Chondrocyte (in vitro differentiated cells): ENCODE measurements at regions not wholly inside any gene's neighbourhood (a gene's known extent, or its start where the extent isn't known, plus 50 kb on each side); places are given as distances from the start of the nearest gene placed in this dataset.

Experiments used
- DNase-seq: peaks from one replicate; pipeline ENCODE4 v3.0.0; 2021; ENCODE audit warnings: mixed read lengths, low spot score
- H3K27ac Mint-ChIP-seq: one replicate; pipeline ENCODE4 v1.8.0; 2021; ENCODE audit warnings: mild to moderate bottlenecking, moderate library complexity, mixed read lengths; ENCODE audit not compliant: unreplicated experiment
- H3K27me3 Mint-ChIP-seq: 2 replicates; pipeline ENCODE4 v1.8.0; 2021; ENCODE audit warnings: low read depth, mixed read lengths
- H3K36me3 Mint-ChIP-seq: 2 replicates; pipeline ENCODE4 v1.8.0; 2021; ENCODE audit warnings: low read depth, mixed read lengths
- H3K4me1 Mint-ChIP-seq: 2 replicates; pipeline ENCODE4 v1.8.0; 2021; ENCODE audit warnings: low read depth, mild to moderate bottlenecking, mixed read lengths
- H3K4me3 Mint-ChIP-seq: one replicate; pipeline ENCODE4 v1.8.0; 2021; ENCODE audit warnings: mild to moderate bottlenecking, moderate library complexity, mixed read lengths; ENCODE audit not compliant: unreplicated experiment
- H3K9me3 Mint-ChIP-seq: 2 replicates; pipeline ENCODE4 v1.8.0; 2021; ENCODE audit warnings: low read depth, mixed read lengths
- TF ChIP-seq, protein P1 (sequence below): fragments of 200-600 bp; sonication (generic); IDR thresholded peaks from 2 replicates; pipeline ENCODE4 v1.5.0; 2021; ENCODE audit warnings: antibody characterized with exemption, mild to moderate bottlenecking, moderate library complexity

DNA sequence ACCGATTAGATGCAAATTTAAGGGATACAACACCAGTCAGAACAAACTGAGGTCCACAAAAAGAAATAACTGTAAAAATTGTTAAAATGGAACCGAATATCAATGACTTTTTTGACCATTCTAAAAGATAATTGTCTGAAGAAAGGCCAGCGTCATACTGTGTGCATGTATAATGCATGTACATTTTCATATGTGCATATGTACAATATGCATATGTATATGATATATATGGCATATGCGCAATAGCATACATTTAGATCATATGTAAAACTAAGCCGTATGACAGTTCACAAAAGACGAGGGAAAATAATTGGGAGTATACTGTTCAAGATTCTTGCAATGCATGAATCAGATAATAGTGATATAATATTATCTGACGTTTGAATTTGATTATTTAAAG is 475.8 kb upstream of the TMEM132C start:
- TF ChIP-seq, protein P1, sequence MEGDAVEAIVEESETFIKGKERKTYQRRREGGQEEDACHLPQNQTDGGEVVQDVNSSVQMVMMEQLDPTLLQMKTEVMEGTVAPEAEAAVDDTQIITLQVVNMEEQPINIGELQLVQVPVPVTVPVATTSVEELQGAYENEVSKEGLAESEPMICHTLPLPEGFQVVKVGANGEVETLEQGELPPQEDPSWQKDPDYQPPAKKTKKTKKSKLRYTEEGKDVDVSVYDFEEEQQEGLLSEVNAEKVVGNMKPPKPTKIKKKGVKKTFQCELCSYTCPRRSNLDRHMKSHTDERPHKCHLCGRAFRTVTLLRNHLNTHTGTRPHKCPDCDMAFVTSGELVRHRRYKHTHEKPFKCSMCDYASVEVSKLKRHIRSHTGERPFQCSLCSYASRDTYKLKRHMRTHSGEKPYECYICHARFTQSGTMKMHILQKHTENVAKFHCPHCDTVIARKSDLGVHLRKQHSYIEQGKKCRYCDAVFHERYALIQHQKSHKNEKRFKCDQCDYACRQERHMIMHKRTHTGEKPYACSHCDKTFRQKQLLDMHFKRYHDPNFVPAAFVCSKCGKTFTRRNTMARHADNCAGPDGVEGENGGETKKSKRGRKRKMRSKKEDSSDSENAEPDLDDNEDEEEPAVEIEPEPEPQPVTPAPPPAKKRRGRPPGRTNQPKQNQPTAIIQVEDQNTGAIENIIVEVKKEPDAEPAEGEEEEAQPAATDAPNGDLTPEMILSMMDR: no peak

GRCh38 chr12:127797918-127798317 is 469.1 kb upstream of the TMEM132C start:
- Mint-ChIP-seq H3K9me3 (peaks cover 10% of the 10 kb centered on the region), H3K4me1 (no peaks in the 10 kb centered on the region), H3K36me3 (no peaks in the 10 kb centered on the region), H3K27ac (no peak overlapping the region), H3K4me3 (no peak overlapping the region), H3K27me3 (peaks cover 1% of the 10 kb centered on the region)
- DNase-seq: no peak
- TF ChIP-seq, protein P1: no peak

More for the DNA sequence above, 475.8 kb upstream of the TMEM132C start:
- Mint-ChIP-seq H3K27ac (no peak overlapping the region), H3K36me3 (no peaks in the 10 kb centered on the region), H3K4me3 (no peak overlapping the region), H3K4me1 (peaks cover 8% of the 10 kb centered on the region), H3K27me3 (peaks cover 1% of the 10 kb centered on the region), H3K9me3 (peaks cover 10% of the 10 kb centered on the region)
- no peak for DNase-seq

GRCh38 chr12:127802271-127802670 is 464.7 kb upstream of the TMEM132C start:
- no peaks in the 10 kb centered on the region for H3K4me1 Mint-ChIP-seq
- TF ChIP-seq, protein P1: no peak
- H3K36me3 Mint-ChIP-seq: no peaks in the 10 kb centered on the region
- no peak overlapping the region for H3K27ac Mint-ChIP-seq
- H3K4me3 Mint-ChIP-seq: no peak overlapping the region
- DNase-seq: no peak
- H3K9me3 Mint-ChIP-seq: no peaks in the 10 kb centered on the region
- no peaks in the 10 kb centered on the region for H3K27me3 Mint-ChIP-seq

DNA sequence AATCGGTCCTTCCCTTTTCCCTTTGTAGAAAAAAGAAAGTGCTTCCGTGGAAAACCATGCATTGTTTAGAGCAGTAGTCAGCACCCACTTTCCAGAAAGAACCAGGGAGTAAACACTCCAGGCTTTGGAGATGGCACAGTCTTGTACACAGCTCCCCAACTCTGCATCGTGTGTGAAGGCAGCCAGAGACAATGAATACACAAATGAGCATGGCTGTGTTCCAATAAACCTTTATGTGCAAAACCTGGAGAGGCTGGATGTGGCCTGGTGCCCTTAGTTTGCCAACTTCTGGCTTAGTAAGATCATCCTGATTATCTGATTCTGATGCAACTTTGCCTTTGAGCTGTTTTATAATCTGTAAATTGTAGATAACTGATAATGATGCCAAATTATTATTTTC is 463.4 kb upstream of the TMEM132C start:
- DNase-seq: no peak

DNA sequence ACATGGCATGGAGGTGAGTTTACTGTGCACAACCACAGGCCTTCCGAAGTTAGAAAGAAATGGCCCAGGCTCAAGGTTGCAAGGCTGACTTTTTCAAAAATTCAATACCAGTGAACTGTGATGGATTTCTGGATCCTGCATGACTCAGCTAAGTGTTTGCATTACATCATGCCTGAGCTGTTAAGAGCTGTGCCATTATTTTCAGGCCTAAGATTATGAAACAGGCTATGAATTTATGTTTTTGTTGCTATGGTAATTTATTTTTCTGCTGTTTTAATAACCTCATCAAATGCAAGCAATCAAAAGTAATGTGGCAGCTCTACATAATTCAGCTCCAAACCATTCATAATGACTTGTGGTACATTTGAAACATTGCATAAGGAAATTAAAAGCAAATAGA is 457.7 kb upstream of the TMEM132C start:
- TF ChIP-seq, protein P1: no peak
- Mint-ChIP-seq H3K9me3 (peaks cover 5% of the 10 kb centered on the region), H3K27me3 (no peaks in the 10 kb centered on the region), H3K27ac (peak overlapping the region; percentile 95), H3K4me3 (no peak overlapping the region), H3K4me1 (peaks cover 36% of the 10 kb centered on the region), H3K36me3 (no peaks in the 10 kb centered on the region)
- DNase-seq: no peak

More for the DNA sequence above, 463.4 kb upstream of the TMEM132C start:
- Mint-ChIP-seq H3K9me3 (no peaks in the 10 kb centered on the region), H3K36me3 (no peaks in the 10 kb centered on the region), H3K4me3 (no peak overlapping the region), H3K4me1 (no peaks in the 10 kb centered on the region), H3K27ac (no peak overlapping the region), H3K27me3 (no peaks in the 10 kb centered on the region)
- TF ChIP-seq, protein P1: no peak
